Osteoblast (primary cell): ENCODE measurements at regions not wholly inside any gene's neighbourhood (a gene's known extent, or its start where the extent isn't known, plus 50 kb on each side); places are given as distances from the start of the nearest gene placed in this dataset.

ENCODE experiments used
- DNase-seq: peaks from one replicate; pipeline ENCODE4 v3.0.0; 2011; ENCODE audit warnings: low spot score, mixed read lengths; ENCODE audit not compliant: insufficient read length; ENCODE audit errors: missing footprints
- H2AFZ ChIP-seq: 2 replicates; pipeline ENCODE4 v1.6.0; 2011; ENCODE audit warnings: mild to moderate bottlenecking, low read length
- H3K27ac ChIP-seq: 2 replicates; pipeline ENCODE4 v1.5.1; 2011; ENCODE audit warnings: mild to moderate bottlenecking, low read depth, low read length, moderate library complexity
- H3K27me3 ChIP-seq: 2 replicates; pipeline ENCODE4 v1.6.0; 2012; ENCODE audit warnings: mild to moderate bottlenecking, control low read depth, inconsistent platforms, low read length, moderate library complexity; ENCODE audit not compliant: insufficient read depth
- H3K36me3 ChIP-seq: 2 replicates; pipeline ENCODE4 v1.5.1; 2011; ENCODE audit warnings: mild to moderate bottlenecking, low read length, control low read depth, moderate library complexity; ENCODE audit not compliant: insufficient read depth
- H3K4me1 ChIP-seq: 2 replicates; pipeline ENCODE4 v1.5.1; 2011; ENCODE audit warnings: mild to moderate bottlenecking, low read length, control low read depth, moderate library complexity; ENCODE audit not compliant: insufficient read depth
- H3K4me2 ChIP-seq: 2 replicates; pipeline ENCODE4 v1.6.0; 2011; ENCODE audit warnings: mild to moderate bottlenecking, low read length; ENCODE audit not compliant: insufficient read depth
- H3K4me3 ChIP-seq: fragments of 200-600 bp; sonication (generic); 3 replicates; pipeline ENCODE4 v1.5.1; 2012; ENCODE audit warnings: mild to moderate bottlenecking, low read length, inconsistent platforms; ENCODE audit not compliant: insufficient read depth
- H3K79me2 ChIP-seq: 2 replicates; pipeline ENCODE4 v1.6.0; 2012; ENCODE audit warnings: mild to moderate bottlenecking, low read length, control low read depth, inconsistent platforms; ENCODE audit not compliant: insufficient read depth
- H3K9me3 ChIP-seq: 2 replicates; pipeline ENCODE4 v1.5.1; 2011; ENCODE audit warnings: low read depth, low read length, control low read depth
- H4K20me1 ChIP-seq: 2 replicates; pipeline ENCODE4 v1.6.0; 2012; ENCODE audit warnings: mild to moderate bottlenecking, low read length, control low read depth; ENCODE audit not compliant: insufficient read depth
- TF ChIP-seq, protein P1 (sequence below): IDR thresholded peaks from 2 replicates; pipeline ENCODE4 v1.5.1; 2011; ENCODE audit warnings: mild to moderate bottlenecking, low read depth, low read length, moderate library complexity; ENCODE audit errors: extremely low read depth

DNA sequence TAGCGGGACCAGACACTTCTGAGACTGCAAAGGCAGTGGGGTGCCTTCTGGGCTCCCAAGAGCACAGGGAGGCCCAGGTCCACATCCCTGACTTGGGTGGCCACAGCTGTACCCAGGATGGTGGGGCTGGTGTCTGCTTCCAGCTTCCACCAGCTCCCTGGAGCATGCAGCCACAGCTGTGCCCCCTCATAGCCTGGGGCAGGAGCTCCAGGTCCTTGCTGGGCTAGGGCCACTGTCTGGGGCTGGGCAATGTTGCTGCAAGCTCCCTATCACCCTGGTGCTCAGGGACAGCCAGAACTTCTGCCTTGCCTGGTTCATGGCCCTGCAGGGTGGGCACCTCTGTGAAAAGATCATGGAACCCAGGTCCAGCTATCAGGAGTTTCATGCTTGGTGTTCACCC lies 673.9 kb downstream of the SH3BGRL start:
- TF ChIP-seq, protein P1, sequence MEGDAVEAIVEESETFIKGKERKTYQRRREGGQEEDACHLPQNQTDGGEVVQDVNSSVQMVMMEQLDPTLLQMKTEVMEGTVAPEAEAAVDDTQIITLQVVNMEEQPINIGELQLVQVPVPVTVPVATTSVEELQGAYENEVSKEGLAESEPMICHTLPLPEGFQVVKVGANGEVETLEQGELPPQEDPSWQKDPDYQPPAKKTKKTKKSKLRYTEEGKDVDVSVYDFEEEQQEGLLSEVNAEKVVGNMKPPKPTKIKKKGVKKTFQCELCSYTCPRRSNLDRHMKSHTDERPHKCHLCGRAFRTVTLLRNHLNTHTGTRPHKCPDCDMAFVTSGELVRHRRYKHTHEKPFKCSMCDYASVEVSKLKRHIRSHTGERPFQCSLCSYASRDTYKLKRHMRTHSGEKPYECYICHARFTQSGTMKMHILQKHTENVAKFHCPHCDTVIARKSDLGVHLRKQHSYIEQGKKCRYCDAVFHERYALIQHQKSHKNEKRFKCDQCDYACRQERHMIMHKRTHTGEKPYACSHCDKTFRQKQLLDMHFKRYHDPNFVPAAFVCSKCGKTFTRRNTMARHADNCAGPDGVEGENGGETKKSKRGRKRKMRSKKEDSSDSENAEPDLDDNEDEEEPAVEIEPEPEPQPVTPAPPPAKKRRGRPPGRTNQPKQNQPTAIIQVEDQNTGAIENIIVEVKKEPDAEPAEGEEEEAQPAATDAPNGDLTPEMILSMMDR = no peak

DNA sequence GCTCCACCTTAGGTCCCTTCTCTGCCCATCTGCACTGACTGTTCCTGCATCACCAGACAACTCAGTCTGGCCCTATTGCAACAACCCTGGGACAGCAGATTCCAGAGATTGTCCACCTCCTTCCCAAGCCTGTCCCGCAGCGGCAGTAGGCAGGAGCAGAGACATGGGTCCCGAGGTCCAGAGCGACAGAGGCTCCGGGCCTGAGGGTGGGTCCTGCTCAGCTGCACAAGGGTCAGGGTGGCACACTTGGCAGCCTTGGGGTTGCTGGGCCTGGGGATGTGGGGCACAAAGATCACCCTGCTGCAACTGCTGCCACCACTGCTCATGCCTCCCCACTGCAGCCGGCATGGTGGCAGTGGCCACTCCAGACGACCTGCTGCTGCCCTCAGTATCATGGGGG lies 674.5 kb downstream of the SH3BGRL start:
- no peaks in the 10 kb centered on the region for H3K79me2 ChIP-seq
- H3K9me3 ChIP-seq = peaks cover 2% of the 10 kb centered on the region
- H3K4me2 ChIP-seq = no peak overlapping the region
- H3K27me3 ChIP-seq = no peaks in the 10 kb centered on the region
- no peaks in the 10 kb centered on the region for H3K4me1 ChIP-seq
- H4K20me1 ChIP-seq = no peaks in the 10 kb centered on the region
- no peak overlapping the region for H3K27ac ChIP-seq
- no peaks in the 10 kb centered on the region for H3K36me3 ChIP-seq
- no peak for DNase-seq
- TF ChIP-seq, protein P1 = no peak
- no peak overlapping the region for H3K4me3 ChIP-seq
- H2AFZ ChIP-seq = no peak overlapping the region

More for the DNA sequence above, 673.9 kb downstream of the SH3BGRL start:
- no peak overlapping the region for H3K27ac ChIP-seq
- no peaks in the 10 kb centered on the region for H3K4me1 ChIP-seq
- H3K79me2 ChIP-seq = no peaks in the 10 kb centered on the region
- no peaks in the 10 kb centered on the region for H3K36me3 ChIP-seq
- no peak overlapping the region for H2AFZ ChIP-seq
- no peak overlapping the region for H3K4me3 ChIP-seq
- H3K9me3 ChIP-seq = peaks cover 2% of the 10 kb centered on the region
- no peaks in the 10 kb centered on the region for H4K20me1 ChIP-seq
- H3K4me2 ChIP-seq = no peak overlapping the region
- DNase-seq = no peak
- H3K27me3 ChIP-seq = no peaks in the 10 kb centered on the region

DNA sequence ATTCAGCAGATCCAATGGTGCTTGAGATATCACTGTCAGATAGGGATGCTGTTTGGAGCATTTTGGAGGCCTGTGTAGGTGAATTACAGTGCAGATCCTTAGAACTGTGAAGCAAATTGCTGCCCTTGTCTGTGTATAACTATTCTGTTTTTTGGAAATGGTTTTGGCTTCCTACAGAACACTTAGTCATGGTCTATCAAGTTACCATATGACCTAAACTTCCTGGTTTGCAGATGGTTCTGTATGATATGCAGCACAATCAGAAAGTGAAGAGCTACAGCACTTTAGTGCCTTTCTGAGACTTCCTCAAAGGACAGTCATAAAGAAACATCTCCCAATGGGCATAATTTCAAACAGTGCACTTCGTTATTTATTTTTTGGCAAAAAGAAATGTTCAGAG lies 688.6 kb downstream of the SH3BGRL start:
- H3K9me3 ChIP-seq = peaks cover 2% of the 10 kb centered on the region
- no peak overlapping the region for H2AFZ ChIP-seq
- no peak overlapping the region for H3K4me3 ChIP-seq
- no peaks in the 10 kb centered on the region for H3K79me2 ChIP-seq
- H3K36me3 ChIP-seq = no peaks in the 10 kb centered on the region
- H3K4me1 ChIP-seq = no peaks in the 10 kb centered on the region
- no peaks in the 10 kb centered on the region for H4K20me1 ChIP-seq
- H3K27ac ChIP-seq = no peak overlapping the region
- H3K27me3 ChIP-seq = no peaks in the 10 kb centered on the region
- H3K4me2 ChIP-seq = no peak overlapping the region
- DNase-seq = no peak
- TF ChIP-seq, protein P1 = no peak

DNA sequence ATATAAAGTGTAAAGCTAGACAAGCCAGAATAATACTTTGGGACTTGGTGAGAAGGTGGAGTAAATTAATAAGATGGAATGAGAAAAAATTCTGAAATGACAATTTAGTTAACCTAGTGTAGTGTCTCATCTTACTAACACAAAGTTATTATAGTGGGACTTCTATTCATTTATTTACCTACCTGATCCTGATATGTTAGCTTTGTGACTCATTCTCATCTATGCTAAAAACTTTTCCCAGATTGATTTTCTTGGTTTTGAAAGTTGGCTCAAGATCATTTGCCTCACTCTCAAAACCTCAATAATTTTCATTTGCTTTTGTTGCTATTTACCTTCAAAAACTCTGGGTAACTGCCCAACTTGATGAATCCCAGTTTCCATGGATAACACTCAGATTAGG lies 698.6 kb downstream of the SH3BGRL start:
- DNase-seq = no peak
- H3K27ac ChIP-seq = no peak overlapping the region
- H3K9me3 ChIP-seq = no peaks in the 10 kb centered on the region
- TF ChIP-seq, protein P1 = no peak
- H3K4me2 ChIP-seq = no peak overlapping the region
- no peaks in the 10 kb centered on the region for H3K4me1 ChIP-seq
- H4K20me1 ChIP-seq = no peaks in the 10 kb centered on the region
- no peaks in the 10 kb centered on the region for H3K36me3 ChIP-seq
- no peaks in the 10 kb centered on the region for H3K79me2 ChIP-seq
- H2AFZ ChIP-seq = no peak overlapping the region
- H3K27me3 ChIP-seq = no peaks in the 10 kb centered on the region
- H3K4me3 ChIP-seq = no peak overlapping the region
